GM06990 (cell line): ENCODE measurements at regions not wholly inside any gene's neighbourhood (a gene's known extent, or its start where the extent isn't known, plus 50 kb on each side); places are given as distances from the start of the nearest gene placed in this dataset.

ENCODE experiments used
- DNase-seq: peaks from one replicate; pipeline ENCODE4 v3.0.0-alpha.2; 2011; ENCODE audit not compliant: insufficient read length; ENCODE audit errors: extremely low read depth
- H3K27me3 ChIP-seq: replicated peaks from 2 replicates; pipeline ENCODE4 v1.6.0; 2011; ENCODE audit warnings: low read length; ENCODE audit not compliant: control insufficient read depth, insufficient read depth
- H3K36me3 ChIP-seq: 2 replicates; pipeline ENCODE4 v1.5.1; 2011; ENCODE audit warnings: low read length; ENCODE audit not compliant: control insufficient read depth, insufficient read depth
- H3K4me3 ChIP-seq: replicated peaks from 2 replicates; pipeline ENCODE4 v1.5.1; 2011; ENCODE audit warnings: low read depth, mild to moderate bottlenecking, control low read depth, low read length
- CTCF ChIP-seq: IDR thresholded peaks from 2 replicates; pipeline ENCODE4 v1.5.1; 2011; ENCODE audit warnings: low read length, control low read depth, mild to moderate bottlenecking, inconsistent platforms; ENCODE audit not compliant: insufficient read depth, poor library complexity, severe bottlenecking

DNA sequence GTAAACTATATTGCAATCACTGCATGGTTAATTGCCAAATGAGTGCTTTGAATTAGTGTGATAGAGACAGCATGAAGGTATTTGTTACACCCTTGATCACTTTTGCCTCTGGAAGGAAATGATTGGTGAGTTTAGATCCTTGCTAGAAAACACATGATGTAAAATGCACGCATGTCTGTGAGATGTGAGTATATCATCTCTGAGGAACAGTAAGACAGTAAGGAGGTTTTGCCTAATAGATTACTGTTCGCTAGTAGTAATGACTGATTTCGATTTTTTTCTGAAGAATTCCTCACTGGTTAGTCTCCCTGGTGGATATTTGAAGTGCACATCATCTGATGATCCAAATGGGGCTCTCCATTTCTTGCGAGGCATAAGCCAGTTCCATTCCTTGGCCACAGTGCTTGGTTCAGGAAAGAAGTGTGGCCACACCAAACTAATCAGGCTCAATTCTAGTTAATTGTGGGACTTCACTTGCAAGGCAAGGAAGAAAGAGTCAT lies 156.4 kb upstream of the ADRA1B start:
- DNase-seq: no peak
- H3K27me3 ChIP-seq: no peaks in the 10 kb centered on the region
- H3K4me3 ChIP-seq: no peak overlapping the region
- no peaks in the 10 kb centered on the region for H3K36me3 ChIP-seq
- no peak for TF ChIP-seq CTCF

GRCh38 chr5:159762921-159763320 lies 153.4 kb upstream of the ADRA1B start:
- DNase-seq: no peak
- no peak for TF ChIP-seq CTCF
- H3K36me3 ChIP-seq: no peaks in the 10 kb centered on the region
- no peaks in the 10 kb centered on the region; the same call in 1 of the 2 replicates for H3K27me3 ChIP-seq
- no peak overlapping the region for H3K4me3 ChIP-seq

DNA sequence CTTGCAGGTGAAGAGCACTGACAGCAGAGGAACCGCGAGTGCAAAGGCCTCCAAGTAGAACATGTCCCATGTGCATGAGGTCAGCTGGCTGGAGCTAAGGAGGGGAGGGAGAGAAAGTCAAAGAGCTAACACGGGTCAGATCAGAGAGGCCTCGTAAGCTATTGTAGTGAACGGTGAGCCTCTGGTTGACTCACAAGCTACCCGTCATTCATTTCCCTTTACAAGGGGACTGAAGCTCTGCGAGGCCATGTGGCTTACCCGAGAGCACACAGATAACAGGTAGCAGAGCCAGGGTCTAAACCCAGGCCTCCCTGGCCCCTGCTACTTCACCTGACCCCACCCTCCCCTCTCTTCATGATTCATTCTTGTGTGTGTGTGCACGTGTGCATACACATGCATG lies 152.7 kb upstream of the ADRA1B start:
- no peak for DNase-seq
- no peaks in the 10 kb centered on the region for H3K36me3 ChIP-seq
- no peak overlapping the region for H3K4me3 ChIP-seq
- no peaks in the 10 kb centered on the region; the same call in 1 of the 2 replicates for H3K27me3 ChIP-seq
- TF ChIP-seq CTCF: no peak

- Histone ChIP-seq H3K36me3 (no peaks in the 10 kb centered on the region), H3K4me3 (no peak overlapping the region), H3K27me3 (no peaks in the 10 kb centered on the region; the same call in 1 of the 2 replicates)
- no peak for DNase-seq
- no peak for TF ChIP-seq CTCF
Observed at GRCh38 chr5:159764283-159765134, 151.8 kb upstream of the ADRA1B start.

DNA sequence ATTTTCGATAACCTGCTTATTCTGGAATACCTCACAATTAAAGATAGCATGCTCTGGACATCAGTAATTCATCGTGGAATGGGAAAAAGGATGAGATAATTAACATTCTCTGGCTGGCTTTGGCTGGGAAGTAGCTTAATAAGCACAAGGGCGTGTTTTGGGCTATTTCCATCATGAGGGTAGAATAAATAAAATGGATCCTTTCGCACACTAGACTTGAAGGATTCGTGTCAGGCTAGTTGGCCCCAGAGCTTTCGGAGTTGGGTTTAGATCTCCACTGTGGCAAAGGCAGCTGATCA lies 151.2 kb upstream of the ADRA1B start:
- Histone ChIP-seq H3K27me3 (no peaks in the 10 kb centered on the region; the same call in 1 of the 2 replicates), H3K36me3 (no peaks in the 10 kb centered on the region), H3K4me3 (no peak overlapping the region)
- TF ChIP-seq CTCF: no peak
- no peak for DNase-seq
